ENCODE measurements at regions not wholly inside any gene's neighbourhood (a gene's known extent, or its start where the extent isn't known, plus 50 kb on each side); places are given as distances from the start of the nearest gene placed in this dataset.

GRCh38 chr6:63395381-63395780 is 75.6 kb upstream of the LGSN start:
- no peak for TF ChIP-seq CTCF (IDR thresholded peaks at IDR 0.05)
- Histone ChIP-seq H3K4me1 (ENCODE audit: insufficient read depth, low read length) (no peaks in the 10 kb centered on the region), H3K36me3 (ENCODE audit: insufficient read depth, low read length) (no peaks in the 10 kb centered on the region), H3K9me3 (ENCODE audit: control insufficient read depth in 1 of 2, insufficient read depth in 1 of 2, low read length in 2 of 2) (peaks cover 0 to 4% of the 10 kb centered on the region in 2 experiments), H3K4me3 (ENCODE audit: low read length) (no peak overlapping the region), H3K27me3 (ENCODE audit: control insufficient read depth in 1 of 2, insufficient read depth in 2 of 2, low read length in 2 of 2) (no peaks in the 10 kb centered on the region), H3K27ac (ENCODE audit: low read depth in 1 of 2, low read length in 2 of 2) (no peak overlapping the region)
- H3K4me1 Mint-ChIP-seq (ENCODE audit: low read depth), result no peaks in the 10 kb centered on the region
- peaks cover 9% of the 10 kb centered on the region for H3K27me3 Mint-ChIP-seq
- intact Hi-C loops (cut with DNase I, micrococcal nuclease), result no loop called here
- H3K36me3 Mint-ChIP-seq (ENCODE audit: low read depth), result no peaks in the 10 kb centered on the region
- ATAC-seq (ENCODE audit: poor library complexity), result no peak
- H3K4me3 Mint-ChIP-seq, result no peak overlapping the region
- H3K27ac Mint-ChIP-seq, result no peak overlapping the region
- no peak for DNase-seq
- POLR2A ChIA-PET, result no interaction called here
- H3K9me3 Mint-ChIP-seq, result no peaks in the 10 kb centered on the region
- CTCF ChIA-PET, result no interaction called here

- no peak overlapping the region for H3K4me3 Mint-ChIP-seq
- no peaks in the 10 kb centered on the region for H3K9me3 ChIP-seq (ENCODE audit: control insufficient read depth in 1 of 2, insufficient read depth in 1 of 2, low read length in 2 of 2)
- DNase-seq, result no peak
- H3K27ac Mint-ChIP-seq, result no peak overlapping the region
- ChIA-PET POLR2A (no interaction called here), CTCF (no interaction called here)
- no peaks in the 10 kb centered on the region for H3K36me3 ChIP-seq (ENCODE audit: insufficient read depth, low read length)
- H3K4me3 ChIP-seq (ENCODE audit: low read length), result no peak overlapping the region
- no peak for ATAC-seq (ENCODE audit: poor library complexity)
- no peaks in the 10 kb centered on the region for H3K27me3 ChIP-seq (ENCODE audit: control insufficient read depth in 1 of 2, insufficient read depth in 2 of 2, low read length in 2 of 2)
- H3K4me1 Mint-ChIP-seq (ENCODE audit: low read depth), result no peaks in the 10 kb centered on the region
- intact Hi-C loops (cut with DNase I, micrococcal nuclease), result no loop called here
- H3K9me3 Mint-ChIP-seq, result peaks cover 1% of the 10 kb centered on the region
- TF ChIP-seq CTCF (IDR thresholded peaks at IDR 0.05), result no peak
- no peak overlapping the region for H3K27ac ChIP-seq (ENCODE audit: low read depth in 1 of 2, low read length in 2 of 2)
- no peaks in the 10 kb centered on the region for H3K36me3 Mint-ChIP-seq (ENCODE audit: low read depth)
- H3K27me3 Mint-ChIP-seq, result peaks cover 5% of the 10 kb centered on the region
- H3K4me1 ChIP-seq (ENCODE audit: insufficient read depth, low read length), result no peaks in the 10 kb centered on the region
Observed at GRCh38 chr6:63403725-63404124, 83.9 kb upstream of the LGSN start.

GRCh38 chr6:63410435-63411426 is 90.9 kb upstream of the LGSN start:
- no peaks in the 10 kb centered on the region for H3K4me1 ChIP-seq (ENCODE audit: insufficient read depth, low read length)
- ChIA-PET POLR2A (no interaction called here), CTCF (no interaction called here)
- no peaks in the 10 kb centered on the region for H3K27me3 ChIP-seq (ENCODE audit: control insufficient read depth in 1 of 2, insufficient read depth in 2 of 2, low read length in 2 of 2)
- no peak for TF ChIP-seq CTCF (IDR thresholded peaks at IDR 0.05)
- no peaks in the 10 kb centered on the region for H3K36me3 ChIP-seq (ENCODE audit: insufficient read depth, low read length)
- no peak overlapping the region for H3K4me3 ChIP-seq (ENCODE audit: low read length)
- ATAC-seq (ENCODE audit: poor library complexity), result no peak
- no peaks in the 10 kb centered on the region for H3K9me3 ChIP-seq (ENCODE audit: control insufficient read depth in 1 of 2, insufficient read depth in 1 of 2, low read length in 2 of 2)
- H3K4me3 Mint-ChIP-seq, result no peak overlapping the region
- H3K27ac ChIP-seq (ENCODE audit: low read depth in 1 of 2, low read length in 2 of 2), result no peak overlapping the region
- intact Hi-C loops (cut with DNase I, micrococcal nuclease), result no loop called here
- no peaks in the 10 kb centered on the region for H3K36me3 Mint-ChIP-seq (ENCODE audit: low read depth)
- H3K4me1 Mint-ChIP-seq (ENCODE audit: low read depth), result no peaks in the 10 kb centered on the region
- H3K27ac Mint-ChIP-seq, result no peak overlapping the region
- DNase-seq, result no peak
- no peaks in the 10 kb centered on the region for H3K9me3 Mint-ChIP-seq
- no peaks in the 10 kb centered on the region for H3K27me3 Mint-ChIP-seq

All from CD4-positive, alpha-beta T cell (primary cell).